ENCODE measurements at regions not wholly inside any gene's neighbourhood (a gene's known extent, or its start where the extent isn't known, plus 50 kb on each side); places are given as distances from the start of the nearest gene placed in this dataset.

DNA sequence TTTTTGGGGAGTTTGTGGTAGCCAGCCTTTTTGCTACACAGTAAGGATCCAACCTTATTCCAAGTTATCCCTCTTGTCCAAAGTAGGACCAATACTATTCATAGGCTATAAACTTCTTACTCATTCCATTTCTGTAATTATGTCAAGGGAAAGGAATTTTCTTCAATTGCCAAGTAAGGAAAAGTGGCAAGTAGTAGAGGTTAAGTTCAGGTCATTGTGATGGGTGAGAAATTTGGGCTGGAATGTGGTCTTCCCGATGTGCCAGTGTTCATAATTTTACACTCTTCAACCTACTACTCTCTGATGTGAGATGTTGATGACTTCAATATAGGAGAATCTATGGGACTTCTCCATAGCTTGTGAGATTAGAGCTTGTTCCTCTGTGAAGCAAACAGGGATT is 648.8 kb downstream of the METTL15 start:
- no TSS peak for BruUV-seq (replicated peaks)
- Histone ChIP-seq H3K36me3 (ENCODE audit: control insufficient read depth in 2 of 2, extremely low read depth in 1 of 2, insufficient read depth in 2 of 2, low read length in 2 of 2) (no peaks in the 10 kb centered on the region), H3K9me1 (replicated peaks; ENCODE audit: control insufficient read depth, extremely low read depth, insufficient read depth, low read length) (no peaks in the 10 kb centered on the region), H3K9ac (replicated peaks; ENCODE audit: extremely low read depth, insufficient read depth, low read length) (peak overlapping the region; percentile 73), H3K9me3 (replicated peaks; ENCODE audit: control insufficient read depth, insufficient read depth, low read length) (no peaks in the 10 kb centered on the region), H3K79me2 (ENCODE audit: control insufficient read depth, insufficient read depth, low read length) (peaks cover 13% of the 10 kb centered on the region), H3K27me3 (ENCODE audit: control insufficient read depth in 2 of 2, insufficient read depth in 2 of 2, low read length in 2 of 2) (no peaks in the 10 kb centered on the region), H4K20me1 (replicated peaks; ENCODE audit: control insufficient read depth, extremely low read depth, insufficient read depth, low read length) (no peaks in the 10 kb centered on the region), H3K4me1 (ENCODE audit: control insufficient read depth, extremely low read depth, insufficient read depth, low read length) (peaks cover 39% of the 10 kb centered on the region), H3K4me3 (replicated peaks in 1 of 3; ENCODE audit: insufficient read depth in 1 of 3, low read depth in 1 of 3, low read length in 3 of 3) (peak overlapping the region in 1 of 3 experiments; percentile 42), H3K4me2 (ENCODE audit: insufficient read depth, low read length) (peak overlapping the region; percentile 90), H3K27ac (ENCODE audit: insufficient read depth, low read depth, low read length) (peak overlapping the region; percentile 90), H2AFZ (ENCODE audit: low read depth, low read length) (peak overlapping the region; percentile 13)
- dilution Hi-C loops (cut with MboI; ENCODE audit: extremely low pct_ligation_motif_present, low sequenced_read_pairs) (no loop called here), intact Hi-C loops (cut with micrococcal nuclease) (loop anchor here (1.0 to 5.0 kb wide), 6 partner anchors 10 to 362 kb away; no protein-coding TSS in a partner anchor)
- CTCF ChIA-PET, result interaction anchor here (0.8 to 1.8 kb wide), 9 partner anchors 54 to 1058 kb away, joined by 3 to 16 read pairs (median 5); no protein-coding TSS in a partner anchor
- POLR2A ChIA-PET, result interaction anchor here (1.3 to 1.5 kb wide), 4 partner anchors 77 to 1058 kb away, joined by 3 to 18 read pairs (median 5); no protein-coding TSS in a partner anchor
- TF ChIP-seq, protein P1, sequence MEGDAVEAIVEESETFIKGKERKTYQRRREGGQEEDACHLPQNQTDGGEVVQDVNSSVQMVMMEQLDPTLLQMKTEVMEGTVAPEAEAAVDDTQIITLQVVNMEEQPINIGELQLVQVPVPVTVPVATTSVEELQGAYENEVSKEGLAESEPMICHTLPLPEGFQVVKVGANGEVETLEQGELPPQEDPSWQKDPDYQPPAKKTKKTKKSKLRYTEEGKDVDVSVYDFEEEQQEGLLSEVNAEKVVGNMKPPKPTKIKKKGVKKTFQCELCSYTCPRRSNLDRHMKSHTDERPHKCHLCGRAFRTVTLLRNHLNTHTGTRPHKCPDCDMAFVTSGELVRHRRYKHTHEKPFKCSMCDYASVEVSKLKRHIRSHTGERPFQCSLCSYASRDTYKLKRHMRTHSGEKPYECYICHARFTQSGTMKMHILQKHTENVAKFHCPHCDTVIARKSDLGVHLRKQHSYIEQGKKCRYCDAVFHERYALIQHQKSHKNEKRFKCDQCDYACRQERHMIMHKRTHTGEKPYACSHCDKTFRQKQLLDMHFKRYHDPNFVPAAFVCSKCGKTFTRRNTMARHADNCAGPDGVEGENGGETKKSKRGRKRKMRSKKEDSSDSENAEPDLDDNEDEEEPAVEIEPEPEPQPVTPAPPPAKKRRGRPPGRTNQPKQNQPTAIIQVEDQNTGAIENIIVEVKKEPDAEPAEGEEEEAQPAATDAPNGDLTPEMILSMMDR (IDR thresholded peaks at IDR 0.05; ENCODE audit: extremely low read depth in 1 of 2, insufficient read depth in 1 of 2, low read depth in 1 of 2, low read length in 2 of 2), result no peak
- TF ChIP-seq, protein P2, sequence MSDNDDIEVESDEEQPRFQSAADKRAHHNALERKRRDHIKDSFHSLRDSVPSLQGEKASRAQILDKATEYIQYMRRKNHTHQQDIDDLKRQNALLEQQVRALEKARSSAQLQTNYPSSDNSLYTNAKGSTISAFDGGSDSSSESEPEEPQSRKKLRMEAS (IDR thresholded peaks at IDR 0.05; ENCODE audit: insufficient read depth, insufficient read length), result no peak
- TF ChIP-seq POLR2AphosphoS5 (IDR thresholded peaks at IDR 0.05; ENCODE audit: insufficient read depth, low read depth, low read length) (no peak), GATA2 (IDR thresholded peaks at IDR 0.05; ENCODE audit: insufficient read depth, insufficient read length, low read depth, low read length) (no peak), MYC (IDR thresholded peaks at IDR 0.05; ENCODE audit: low read depth, low read length) (no peak), JUN (IDR thresholded peaks at IDR 0.05; ENCODE audit: borderline replicate concordance, insufficient read depth, insufficient read length, low read depth) (peak; percentile 72), POLR2A (IDR thresholded peaks at IDR 0.05; ENCODE audit: low read depth, low read length) (no peak), FOS (IDR thresholded peaks at IDR 0.05; ENCODE audit: borderline replicate concordance, insufficient read depth, low read length) (peak; percentile 13), EZH2 (IDR thresholded peaks at IDR 0.05; ENCODE audit: borderline replicate concordance, low read depth, low read length, severe bottlenecking) (no peak)
- DNase-seq (ENCODE audit: low read depth, low spot score), result peak; percentile 83
- FAIRE-seq, result peak; percentile 61
